CD14-positive monocyte (primary cell): ENCODE measurements at regions not wholly inside any gene's neighbourhood (a gene's known extent, or its start where the extent isn't known, plus 50 kb on each side); places are given as distances from the start of the nearest gene placed in this dataset.

Source experiments
- DNase-seq, 3 donors: peaks; one replicate each; pipeline ENCODE4 v3.0.0-alpha.2; 2011 to 2022
- H2AFZ ChIP-seq: 2 replicates; pipeline ENCODE4 v1.6.0; 2012; ENCODE audit warnings: mild to moderate bottlenecking, low read depth, low read length, inconsistent platforms; ENCODE audit not compliant: insufficient read depth, poor library complexity, severe bottlenecking
- H3K27ac ChIP-seq, 2 donors: 1 replicate in 1 of 2; 2 replicates in 1 of 2; pipeline ENCODE4 v1.5.1; 2012 to 2013; ENCODE audit warnings: low read length in 2 of 2, control low read depth in 1 of 2, inconsistent platforms in 1 of 2, low read depth in 1 of 2, mild to moderate bottlenecking in 1 of 2
- H3K27me3 ChIP-seq, 2 donors: one replicate each; pipeline versions ENCODE4 v1.6.0 to v1.6.1; 2011 to 2013; ENCODE audit warnings: low read length in 2 of 2; ENCODE audit not compliant: control insufficient read depth in 2 of 2, insufficient read depth in 2 of 2
- H3K36me3 ChIP-seq, 2 donors: replicated peaks in 1 of 2; 1 replicate in 1 of 2; 2 replicates in 1 of 2; pipeline versions ENCODE4 v1.5.1 to v1.6.1; 2012 to 2013; ENCODE audit warnings: low read length in 2 of 2, control low read depth in 1 of 2, inconsistent platforms in 1 of 2, mild to moderate bottlenecking in 1 of 2; ENCODE audit not compliant: insufficient read depth in 2 of 2, control insufficient read depth in 1 of 2
- H3K4me1 ChIP-seq, 2 donors: 1 replicate in 1 of 2; 2 replicates in 1 of 2; pipeline versions ENCODE4 v1.5.1 to v1.6.1; 2012 to 2013; ENCODE audit warnings: low read length in 2 of 2, control low read depth in 1 of 2, inconsistent platforms in 1 of 2, mild to moderate bottlenecking in 1 of 2, moderate library complexity in 1 of 2; ENCODE audit not compliant: insufficient read depth in 2 of 2, control insufficient read depth in 1 of 2
- H3K4me2 ChIP-seq: replicated peaks from 2 replicates; pipeline ENCODE3; 2012; ENCODE audit warnings: low read length, moderate library complexity, mild to moderate bottlenecking; ENCODE audit not compliant: poor library complexity, severe bottlenecking; ENCODE audit errors: extremely low read depth
- H3K4me3 ChIP-seq, 3 experiments: fragments of 200-600 bp in 1 of 3; sonication (generic) in 1 of 3; replicated peaks in 1 of 3; 1 replicate in 2 of 3; 2 replicates in 1 of 3; pipeline ENCODE4 v1.5.1; 2011 to 2013; ENCODE audit warnings: low read length in 3 of 3, mild to moderate bottlenecking in 3 of 3, control low read depth in 2 of 3, low read depth in 2 of 3, inconsistent platforms in 1 of 3, moderate library complexity in 1 of 3
- H3K79me2 ChIP-seq: 2 replicates; pipeline ENCODE4 v1.6.0; 2012; ENCODE audit warnings: mild to moderate bottlenecking, control low read depth, inconsistent platforms, low read length, moderate library complexity; ENCODE audit not compliant: insufficient read depth
- H3K9ac ChIP-seq: 2 replicates; pipeline ENCODE4 v1.6.0; 2017; ENCODE audit warnings: low read length, mild to moderate bottlenecking; ENCODE audit not compliant: insufficient read depth, poor library complexity, severe bottlenecking
- H3K9me3 ChIP-seq, 2 donors: replicated peaks in 1 of 2; 1 replicate in 1 of 2; 2 replicates in 1 of 2; pipeline versions ENCODE4 v1.5.1 to v1.6.1; 2012 to 2013; ENCODE audit warnings: low read length in 2 of 2, control low read depth in 1 of 2; ENCODE audit not compliant: control insufficient read depth in 1 of 2, insufficient read depth in 1 of 2
- H4K20me1 ChIP-seq: 2 replicates; pipeline ENCODE4 v1.6.0; 2012; ENCODE audit warnings: mild to moderate bottlenecking, low read length, control low read depth, moderate library complexity; ENCODE audit not compliant: insufficient read depth
- H3K27ac Mint-ChIP-seq, 7 donors: one replicate each; pipeline ENCODE4 v1.8.0; 2020; ENCODE audit warnings: mild to moderate bottlenecking in 7 of 7, mixed read lengths in 7 of 7, moderate library complexity in 6 of 7, inconsistent platforms in 2 of 7
- H3K27me3 Mint-ChIP-seq, 3 donors: one replicate each; pipeline ENCODE4 v1.8.0; 2021 to 2022; ENCODE audit warnings: low read depth in 3 of 3, mild to moderate bottlenecking in 3 of 3, mixed read lengths in 3 of 3, moderate library complexity in 3 of 3, inconsistent platforms in 1 of 3
- H3K36me3 Mint-ChIP-seq, 2 donors: one replicate each; pipeline ENCODE4 v1.8.0; 2020; ENCODE audit warnings: mixed read lengths in 2 of 2, inconsistent platforms in 1 of 2, mild to moderate bottlenecking in 1 of 2
- H3K4me1 Mint-ChIP-seq: one replicate; pipeline ENCODE4 v1.8.0; 2020; ENCODE audit warnings: mild to moderate bottlenecking, mixed read lengths
- H3K4me3 Mint-ChIP-seq, 2 donors: one replicate each; pipeline ENCODE4 v1.8.0; 2020; ENCODE audit warnings: mild to moderate bottlenecking in 2 of 2, mixed read lengths in 2 of 2, moderate library complexity in 1 of 2
- H3K9me3 Mint-ChIP-seq, 7 donors: one replicate each; pipeline ENCODE4 v1.8.0; 2020 to 2022; ENCODE audit warnings: mixed read lengths in 7 of 7, mild to moderate bottlenecking in 6 of 7, moderate library complexity in 6 of 7, inconsistent platforms in 2 of 7
- CTCF ChIP-seq: fragments of 200-600 bp; IDR thresholded peaks from one replicate; pipeline ENCODE4 v1.8.0; 2022; ENCODE audit warnings: antibody characterized with exemption, mild to moderate bottlenecking
- WGBS: methylation state at CpG from one replicate; pipeline ENCODE4 v1.1.5; 2013; ENCODE audit warnings: missing lambda C conversion rate; ENCODE audit not compliant: insufficient coverage; 5-methylcytosine and 5-hydroxymethylcytosine counted together
- intact Hi-C, 2 donors: fragments of 100-400 bp; cut with micrococcal nuclease; formaldehyde crosslinking; loops; one replicate each; pipeline versions ENCODE4 v1.15.0 to v1.15.1; 2023

GRCh38 chr5:14986413-14986812, 114.8 kb upstream of the ANKH start:
- no peak for TF ChIP-seq CTCF
- Mint-ChIP-seq H3K4me3 (no peak overlapping the region), H3K9me3 (peaks cover 0 to 4% (median 0%) of the 10 kb centered on the region in 7 donors), H3K4me1 (peaks cover 13% of the 10 kb centered on the region), H3K36me3 (no peaks in the 10 kb centered on the region), H3K27ac (no peak overlapping the region), H3K27me3 (peaks cover 1 to 9% (median 2%) of the 10 kb centered on the region in 3 donors)
- Histone ChIP-seq H4K20me1 (no peaks in the 10 kb centered on the region), H3K79me2 (no peaks in the 10 kb centered on the region), H3K4me3 (no peak overlapping the region), H3K36me3 (no peaks in the 10 kb centered on the region), H2AFZ (no peak overlapping the region), H3K4me1 (peaks cover 0 to 9% of the 10 kb centered on the region in 2 donors), H3K27ac (no peak overlapping the region), H3K27me3 (no peaks in the 10 kb centered on the region), H3K4me2 (no peak overlapping the region), H3K9ac (no peak overlapping the region), H3K9me3 (peaks cover 0 to 2% of the 10 kb centered on the region in 2 donors)
- intact Hi-C loops = no loop called here
- no peak for DNase-seq
- no CpG with 5 or more reads among the region's 3 CpGs for WGBS

- Mint-ChIP-seq H3K36me3 (no peaks in the 10 kb centered on the region), H3K4me3 (no peak overlapping the region), H3K9me3 (peaks cover 0 to 8% (median 2%) of the 10 kb centered on the region in 7 donors), H3K27ac (peak overlapping the region in 1 of 7 donors; percentile 45), H3K27me3 (peaks cover 0 to 6% (median 4%) of the 10 kb centered on the region in 3 donors), H3K4me1 (peaks cover 7% of the 10 kb centered on the region)
- Histone ChIP-seq H3K4me1 (no peaks in the 10 kb centered on the region), H3K4me2 (no peak overlapping the region), H3K36me3 (no peaks in the 10 kb centered on the region), H4K20me1 (no peaks in the 10 kb centered on the region), H3K4me3 (no peak overlapping the region), H3K27ac (no peak overlapping the region), H3K9ac (no peak overlapping the region), H3K9me3 (peaks cover 0 to 2% of the 10 kb centered on the region in 2 donors), H3K27me3 (no peaks in the 10 kb centered on the region), H3K79me2 (no peaks in the 10 kb centered on the region), H2AFZ (peak overlapping the region; percentile 39)
- TF ChIP-seq CTCF = no peak
- no CpG with 5 or more reads among the region's 6 CpGs for WGBS
- no peak for DNase-seq
- intact Hi-C loops = no loop called here
These were observed 112.3 kb upstream of the ANKH start for GRCh38 chr5:14983666-14984441.
